DND-41 (cell line): ENCODE measurements at regions not wholly inside any gene's neighbourhood (a gene's known extent, or its start where the extent isn't known, plus 50 kb on each side); places are given as distances from the start of the nearest gene placed in this dataset.

Experiments used
- ATAC-seq: fragments of 200-7000 bp; cut with Tn5 transposase; 3 replicates; pipeline ENCODE4 v1.9.1; 2021; ENCODE audit warnings: low read depth; ENCODE audit not compliant: insufficient read depth
- DNase-seq: peaks from one replicate; pipeline ENCODE4 v3.0.0-alpha.2; 2020
- H2AFZ ChIP-seq: 2 replicates; pipeline ENCODE4 v1.6.0; 2012; ENCODE audit warnings: low read depth, low read length
- H3K27ac ChIP-seq: 2 replicates; pipeline ENCODE4 v1.5.1; 2012; ENCODE audit warnings: low read length, inconsistent platforms
- H3K27me3 ChIP-seq: fragments of 200-600 bp; sonication (generic); 2 replicates; pipeline ENCODE4 v1.6.0; 2012; ENCODE audit warnings: low read length, mild to moderate bottlenecking, inconsistent platforms; ENCODE audit not compliant: insufficient read depth, poor library complexity
- H3K36me3 ChIP-seq: 2 replicates; pipeline ENCODE4 v1.5.1; 2012; ENCODE audit warnings: low read length, inconsistent platforms; ENCODE audit not compliant: insufficient read depth
- H3K4me1 ChIP-seq: 2 replicates; pipeline ENCODE4 v1.5.1; 2012; ENCODE audit warnings: mild to moderate bottlenecking, low read length; ENCODE audit not compliant: insufficient read depth
- H3K4me2 ChIP-seq: 2 replicates; pipeline ENCODE4 v1.6.0; 2012; ENCODE audit warnings: mild to moderate bottlenecking, moderate library complexity, low read length, inconsistent platforms; ENCODE audit not compliant: insufficient read depth
- H3K4me3 ChIP-seq, 2 experiments: fragments of 200-600 bp in 1 of 2; shearing (Covaris generic) in 1 of 2; 2 replicates each; pipeline ENCODE4 v1.5.1; 2012 to 2016; ENCODE audit warnings: inconsistent platforms in 2 of 2, low read length in 2 of 2, mild to moderate bottlenecking in 2 of 2, low read depth in 1 of 2, moderate library complexity in 1 of 2
- H3K79me2 ChIP-seq: 2 replicates; pipeline ENCODE4 v1.6.0; 2012; ENCODE audit warnings: low read length, inconsistent platforms; ENCODE audit not compliant: insufficient read depth
- H3K9ac ChIP-seq: 2 replicates; pipeline ENCODE4 v1.6.0; 2012; ENCODE audit warnings: low read depth, mild to moderate bottlenecking, inconsistent platforms, low read length, moderate library complexity
- H3K9me3 ChIP-seq: 2 replicates; pipeline ENCODE4 v1.5.1; 2012; ENCODE audit warnings: low read length, moderate library complexity, mild to moderate bottlenecking, inconsistent platforms; ENCODE audit not compliant: insufficient read depth, severe bottlenecking
- H4K20me1 ChIP-seq: 2 replicates; pipeline ENCODE4 v1.6.0; 2012; ENCODE audit warnings: low read length; ENCODE audit not compliant: insufficient read depth
- EZH2 ChIP-seq: IDR thresholded peaks from 3 replicates; pipeline ENCODE4 v1.6.1; 2012; ENCODE audit warnings: borderline replicate concordance, low read depth, mild to moderate bottlenecking, moderate library complexity, low read length, inconsistent platforms; ENCODE audit not compliant: severe bottlenecking
- TF ChIP-seq, protein P1 (sequence below): IDR thresholded peaks from 2 replicates; pipeline ENCODE4 v1.5.1; 2012; ENCODE audit warnings: borderline replicate concordance, low read length, moderate library complexity, mild to moderate bottlenecking; ENCODE audit not compliant: poor library complexity, severe bottlenecking; ENCODE audit errors: extremely low read depth

- peak; percentile 79 for ATAC-seq
- Histone ChIP-seq H4K20me1 (peaks cover 8% of the 10 kb centered on the region), H3K4me2 (no peak overlapping the region), H3K9me3 (no peaks in the 10 kb centered on the region), H2AFZ (no peak overlapping the region), H3K27me3 (no peaks in the 10 kb centered on the region), H3K4me3 (no peak overlapping the region), H3K36me3 (no peaks in the 10 kb centered on the region), H3K27ac (no peak overlapping the region), H3K79me2 (no peaks in the 10 kb centered on the region), H3K9ac (no peak overlapping the region), H3K4me1 (no peaks in the 10 kb centered on the region)
- TF ChIP-seq, protein P1, sequence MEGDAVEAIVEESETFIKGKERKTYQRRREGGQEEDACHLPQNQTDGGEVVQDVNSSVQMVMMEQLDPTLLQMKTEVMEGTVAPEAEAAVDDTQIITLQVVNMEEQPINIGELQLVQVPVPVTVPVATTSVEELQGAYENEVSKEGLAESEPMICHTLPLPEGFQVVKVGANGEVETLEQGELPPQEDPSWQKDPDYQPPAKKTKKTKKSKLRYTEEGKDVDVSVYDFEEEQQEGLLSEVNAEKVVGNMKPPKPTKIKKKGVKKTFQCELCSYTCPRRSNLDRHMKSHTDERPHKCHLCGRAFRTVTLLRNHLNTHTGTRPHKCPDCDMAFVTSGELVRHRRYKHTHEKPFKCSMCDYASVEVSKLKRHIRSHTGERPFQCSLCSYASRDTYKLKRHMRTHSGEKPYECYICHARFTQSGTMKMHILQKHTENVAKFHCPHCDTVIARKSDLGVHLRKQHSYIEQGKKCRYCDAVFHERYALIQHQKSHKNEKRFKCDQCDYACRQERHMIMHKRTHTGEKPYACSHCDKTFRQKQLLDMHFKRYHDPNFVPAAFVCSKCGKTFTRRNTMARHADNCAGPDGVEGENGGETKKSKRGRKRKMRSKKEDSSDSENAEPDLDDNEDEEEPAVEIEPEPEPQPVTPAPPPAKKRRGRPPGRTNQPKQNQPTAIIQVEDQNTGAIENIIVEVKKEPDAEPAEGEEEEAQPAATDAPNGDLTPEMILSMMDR, result no peak
- TF ChIP-seq EZH2, result no peak
- peak; percentile 67 for DNase-seq
These were observed 219.1 kb upstream of the ZC3H12A start for GRCh38 chr1:37255136-37255795.

DNA sequence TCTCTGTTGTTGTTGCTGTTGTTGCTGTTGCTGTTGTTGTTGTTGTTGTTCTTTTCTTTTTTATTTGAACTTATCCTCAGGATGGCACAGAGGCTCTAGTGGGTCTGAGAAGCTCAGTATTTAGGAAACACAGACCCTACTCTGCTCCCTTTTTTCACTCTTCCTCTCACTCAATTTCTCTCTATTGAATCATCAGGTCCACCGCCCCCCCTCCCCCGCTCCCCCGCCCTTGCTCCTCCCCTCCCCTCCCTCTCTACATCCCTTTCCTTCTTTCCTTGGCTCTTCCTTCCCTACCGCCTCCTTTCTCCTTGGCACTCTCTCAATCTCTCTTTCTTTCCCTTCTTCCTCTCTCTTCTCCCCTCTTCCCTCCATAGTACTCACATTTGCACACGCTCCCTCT is 218.5 kb upstream of the ZC3H12A start:
- H4K20me1 ChIP-seq, result peaks cover 4% of the 10 kb centered on the region
- DNase-seq (no peak), ATAC-seq (no peak)
- no peaks in the 10 kb centered on the region for H3K4me1 ChIP-seq
- H3K27ac ChIP-seq, result no peak overlapping the region
- H3K4me3 ChIP-seq, result no peak overlapping the region
- no peaks in the 10 kb centered on the region for H3K27me3 ChIP-seq
- H3K4me2 ChIP-seq, result no peak overlapping the region
- H3K79me2 ChIP-seq, result no peaks in the 10 kb centered on the region
- TF ChIP-seq, protein P1, result no peak
- no peak for TF ChIP-seq EZH2
- no peak overlapping the region for H2AFZ ChIP-seq
- H3K9me3 ChIP-seq, result no peaks in the 10 kb centered on the region
- no peaks in the 10 kb centered on the region for H3K36me3 ChIP-seq
- no peak overlapping the region for H3K9ac ChIP-seq

DNA sequence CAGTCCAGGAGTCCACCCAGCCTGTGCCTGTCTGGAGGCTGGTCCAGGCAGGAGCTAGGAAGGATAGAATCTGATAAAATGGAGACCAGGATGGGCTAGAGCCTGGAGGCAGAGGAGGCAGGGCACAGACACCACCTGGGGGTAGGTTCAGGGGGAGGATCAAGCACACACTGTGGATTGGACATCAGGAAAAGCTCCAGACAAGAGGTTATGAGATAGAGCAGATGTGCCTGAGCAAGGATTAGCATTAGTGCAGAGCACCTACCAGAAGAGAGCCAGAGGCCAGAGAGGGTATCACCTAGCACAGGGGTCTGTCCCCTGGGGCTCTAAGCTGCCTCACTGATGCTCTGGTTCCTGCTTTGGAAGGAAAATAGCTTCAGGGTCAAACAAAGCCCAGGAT is 216.7 kb upstream of the ZC3H12A start:
- H3K4me3 ChIP-seq, result no peak overlapping the region

More for the DNA sequence above, 216.7 kb upstream of the ZC3H12A start:
- no peak overlapping the region for H2AFZ ChIP-seq
- no peak for ATAC-seq
- no peak for DNase-seq
- no peaks in the 10 kb centered on the region for H3K4me1 ChIP-seq
- H3K4me2 ChIP-seq, result no peak overlapping the region
- H3K36me3 ChIP-seq, result no peaks in the 10 kb centered on the region
- peaks cover under 1% of the 10 kb centered on the region for H4K20me1 ChIP-seq
- TF ChIP-seq EZH2, result no peak
- TF ChIP-seq, protein P1, result no peak
- H3K27me3 ChIP-seq, result no peaks in the 10 kb centered on the region
- no peak overlapping the region for H3K27ac ChIP-seq
- H3K9me3 ChIP-seq, result no peaks in the 10 kb centered on the region
- H3K79me2 ChIP-seq, result no peaks in the 10 kb centered on the region
- no peak overlapping the region for H3K9ac ChIP-seq
